Activated naive CD4-positive, alpha-beta T cell treated with Interleukin-2 at 50 U/mL for 16 hours (primary cell): ENCODE measurements at regions not wholly inside any gene's neighbourhood (a gene's known extent, or its start where the extent isn't known, plus 50 kb on each side); places are given as distances from the start of the nearest gene placed in this dataset.
"Not testable (repeated sequence)": the region's sequence is repeated elsewhere in the genome, so short reads cannot be mapped to it uniquely, and the experiment has no call there.

Experiments
- DNase-seq: peaks from one replicate; pipeline ENCODE4 v3.0.0-alpha.2; 2020

GRCh38 chr10:36872702-36873393 is 252.6 kb upstream of the ANKRD30A start:
- DNase-seq: no peak

GRCh38 chr10:36840788-36841187 is 284.6 kb upstream of the ANKRD30A start:
- DNase-seq: no peak

GRCh38 chr10:36837416-36837815 is 288.0 kb upstream of the ANKRD30A start:
- DNase-seq: no peak

- DNase-seq: no peak
Measured at GRCh38 chr10:36819781-36820180, 305.6 kb upstream of the ANKRD30A start.

GRCh38 chr10:36817898-36818297 is 307.5 kb upstream of the ANKRD30A start:
- no peak for DNase-seq

- no peak for DNase-seq
Measured at GRCh38 chr10:36808625-36809362, 316.6 kb upstream of the ANKRD30A start.

GRCh38 chr10:36803229-36803628 is 322.2 kb upstream of the ANKRD30A start:
- no peak for DNase-seq

GRCh38 chr10:36802490-36803153 is 322.8 kb upstream of the ANKRD30A start:
- DNase-seq: no peak

- DNase-seq: no peak
Measured at GRCh38 chr10:36801660-36802059, 323.7 kb upstream of the ANKRD30A start.

- no peak for DNase-seq
Measured at GRCh38 chr10:36794981-36795380, 330.4 kb upstream of the ANKRD30A start.

GRCh38 chr10:36789974-36790373 is 335.4 kb upstream of the ANKRD30A start:
- DNase-seq: no peak

GRCh38 chr10:36788152-36788551 is 337.2 kb upstream of the ANKRD30A start:
- DNase-seq: no peak

GRCh38 chr10:36783400-36783799 is 342.0 kb upstream of the ANKRD30A start:
- DNase-seq: no peak

- no peak for DNase-seq
Measured at GRCh38 chr10:36781570-36781969, 343.8 kb upstream of the ANKRD30A start.

- DNase-seq: no peak
Measured at GRCh38 chr10:36780158-36780557, 345.2 kb upstream of the ANKRD30A start.

GRCh38 chr10:36779238-36779846 is 346.1 kb upstream of the ANKRD30A start:
- no peak for DNase-seq

- DNase-seq: no peak
Measured at GRCh38 chr10:36778651-36779050, 346.7 kb upstream of the ANKRD30A start.

- DNase-seq: no peak
Measured at GRCh38 chr10:36773652-36774051, 351.7 kb upstream of the ANKRD30A start.

- no peak for DNase-seq
Measured at GRCh38 chr10:36771725-36772124, 353.7 kb upstream of the ANKRD30A start.

GRCh38 chr10:36769741-36770140 is 355.7 kb upstream of the ANKRD30A start:
- not testable (repeated sequence) for DNase-seq

- DNase-seq: no peak
Measured at GRCh38 chr10:36766940-36767339, 358.5 kb upstream of the ANKRD30A start.

- no peak for DNase-seq
Measured at GRCh38 chr10:36766415-36766810, 359.0 kb upstream of the ANKRD30A start.

GRCh38 chr10:36765782-36766414 is 359.5 kb upstream of the ANKRD30A start:
- no peak for DNase-seq
